PFSK-1 (cell line): ENCODE measurements at regions not wholly inside any gene's neighbourhood (a gene's known extent, or its start where the extent isn't known, plus 50 kb on each side); places are given as distances from the start of the nearest gene placed in this dataset.

Experiments used
- FOXP2 ChIP-seq: optimal IDR thresholded peaks from 2 replicates; pipeline ENCODE3; 2011; ENCODE audit warnings: borderline replicate concordance, control low read depth, inconsistent platforms; ENCODE audit not compliant: insufficient read depth; ENCODE audit errors: extremely low read length, extremely low read depth
- POLR2AphosphoS5 ChIP-seq: IDR thresholded peaks from 2 replicates; pipeline ENCODE4 v1.6.1; 2012; ENCODE audit warnings: low read depth, mild to moderate bottlenecking, control low read depth, low read length, moderate library complexity
- REST ChIP-seq, 2 experiments: IDR thresholded peaks; 2 replicates each; pipeline versions ENCODE4 v1.6.1 to v1.8.0; 2011 to 2012; ENCODE audit warnings: low read depth in 2 of 2, low read length in 2 of 2, control low read depth in 1 of 2, inconsistent platforms in 1 of 2, mild to moderate bottlenecking in 1 of 2, moderate library complexity in 1 of 2; ENCODE audit not compliant: insufficient read depth in 1 of 2
- SIN3A ChIP-seq: IDR thresholded peaks from 2 replicates; pipeline ENCODE4 v1.6.1; 2012; ENCODE audit warnings: mild to moderate bottlenecking, low read length, moderate library complexity, borderline replicate concordance; ENCODE audit not compliant: insufficient read depth
- TAF1 ChIP-seq: IDR thresholded peaks from 2 replicates; pipeline ENCODE4 v1.6.1; 2012; ENCODE audit warnings: low read length, control low read depth, borderline replicate concordance; ENCODE audit not compliant: insufficient read depth

GRCh38 chr5:165882099-165882498 lies 2376.7 kb downstream of the MAT2B start:
- TF ChIP-seq POLR2AphosphoS5: no peak
- no peak for TF ChIP-seq TAF1
- TF ChIP-seq REST (IDR thresholded peaks at IDR 0.05; ENCODE audit: insufficient read depth in 1 of 2, low read depth in 2 of 2, low read length in 2 of 2): no peak
- TF ChIP-seq FOXP2: no peak
- TF ChIP-seq SIN3A: no peak

- TF ChIP-seq TAF1 (no peak), POLR2AphosphoS5 (no peak), FOXP2 (no peak)
These were observed 2380.4 kb downstream of the MAT2B start for GRCh38 chr5:165885623-165886350.

- TF ChIP-seq SIN3A (no peak), TAF1 (no peak), POLR2AphosphoS5 (no peak), REST (IDR thresholded peaks at IDR 0.05; ENCODE audit: insufficient read depth in 1 of 2, low read depth in 2 of 2, low read length in 2 of 2) (no peak), FOXP2 (no peak)
These were observed 2381.7 kb downstream of the MAT2B start for GRCh38 chr5:165887147-165887546.

GRCh38 chr5:165892383-165892782 lies 2387.0 kb downstream of the MAT2B start:
- TF ChIP-seq SIN3A: no peak
- TF ChIP-seq REST (IDR thresholded peaks at IDR 0.05; ENCODE audit: insufficient read depth in 1 of 2, low read depth in 2 of 2, low read length in 2 of 2): no peak

GRCh38 chr5:165894916-165895315 lies 2389.5 kb downstream of the MAT2B start:
- no peak for TF ChIP-seq SIN3A
- no peak for TF ChIP-seq POLR2AphosphoS5
- TF ChIP-seq REST (IDR thresholded peaks at IDR 0.05; ENCODE audit: insufficient read depth in 1 of 2, low read depth in 2 of 2, low read length in 2 of 2): no peak
- TF ChIP-seq TAF1: no peak
- TF ChIP-seq FOXP2: no peak
